HUES64 (cell line): ENCODE measurements at regions not wholly inside any gene's neighbourhood (a gene's known extent, or its start where the extent isn't known, plus 50 kb on each side); places are given as distances from the start of the nearest gene placed in this dataset.

ENCODE experiments used
- H3K27ac ChIP-seq: 2 replicates; pipeline ENCODE4 v1.7.0; 2013; ENCODE audit warnings: low read depth, low read length, inconsistent platforms
- H3K27me3 ChIP-seq: 2 replicates; pipeline ENCODE4 v1.6.1; 2013; ENCODE audit warnings: mild to moderate bottlenecking, low read length; ENCODE audit not compliant: insufficient read depth
- H3K36me3 ChIP-seq: 2 replicates; pipeline ENCODE4 v1.6.1; 2013; ENCODE audit warnings: mild to moderate bottlenecking, low read length; ENCODE audit not compliant: insufficient read depth
- H3K4me1 ChIP-seq: 2 replicates; pipeline ENCODE4 v1.6.1; 2013; ENCODE audit warnings: mild to moderate bottlenecking, low read length, moderate library complexity; ENCODE audit not compliant: insufficient read depth
- H3K4me3 ChIP-seq: 2 replicates; pipeline ENCODE4 v1.5.1; 2013; ENCODE audit warnings: mild to moderate bottlenecking, low read length, moderate library complexity
- H3K9ac ChIP-seq: 2 replicates; pipeline ENCODE4 v1.6.1; 2013; ENCODE audit warnings: mild to moderate bottlenecking, low read depth, low read length
- H3K9me3 ChIP-seq: 2 replicates; pipeline ENCODE4 v1.6.1; 2013; ENCODE audit warnings: low read depth, low read length; ENCODE audit not compliant: insufficient read depth
- WGBS: fragments of 150-250, 120-280 bp; methylation state at CpG from one replicate; pipeline ENCODE4 v1.1.7; 2013; ENCODE audit warnings: missing lambda C conversion rate; 5-methylcytosine and 5-hydroxymethylcytosine counted together

- Histone ChIP-seq H3K36me3 (no peaks in the 10 kb centered on the region), H3K9me3 (no peaks in the 10 kb centered on the region), H3K27me3 (no peaks in the 10 kb centered on the region), H3K9ac (no peak overlapping the region), H3K4me3 (no peak overlapping the region), H3K27ac (no peak overlapping the region), H3K4me1 (no peaks in the 10 kb centered on the region)
- WGBS = 96% methylated on average over 6 of the region's 6 CpGs
Observed at GRCh38 chr21:34302521-34302920, 61.3 kb upstream of the KCNE2 start.

- WGBS = 92% methylated on average over 14 of the region's 14 CpGs
- Histone ChIP-seq H3K27ac (no peak overlapping the region), H3K9me3 (no peaks in the 10 kb centered on the region), H3K9ac (no peak overlapping the region), H3K4me3 (no peak overlapping the region), H3K4me1 (no peaks in the 10 kb centered on the region), H3K36me3 (no peaks in the 10 kb centered on the region), H3K27me3 (no peaks in the 10 kb centered on the region)
Observed at GRCh38 chr21:34305605-34306604, 57.9 kb upstream of the KCNE2 start.

GRCh38 chr21:34307991-34308532, 55.7 kb upstream of the KCNE2 start:
- no peak overlapping the region for H3K4me3 ChIP-seq
- H3K9me3 ChIP-seq = no peaks in the 10 kb centered on the region
- no peaks in the 10 kb centered on the region for H3K4me1 ChIP-seq
- no peaks in the 10 kb centered on the region for H3K36me3 ChIP-seq
- 90% methylated on average over 5 of the region's 5 CpGs for WGBS
- H3K27ac ChIP-seq = no peak overlapping the region
- H3K27me3 ChIP-seq = no peaks in the 10 kb centered on the region
- H3K9ac ChIP-seq = no peak overlapping the region

- no peak overlapping the region for H3K27ac ChIP-seq
- 94% methylated on average over 9 of the region's 12 CpGs for WGBS
- H3K36me3 ChIP-seq = no peaks in the 10 kb centered on the region
- H3K27me3 ChIP-seq = no peaks in the 10 kb centered on the region
- no peak overlapping the region for H3K9ac ChIP-seq
- H3K9me3 ChIP-seq = no peaks in the 10 kb centered on the region
- H3K4me3 ChIP-seq = no peak overlapping the region
- H3K4me1 ChIP-seq = no peaks in the 10 kb centered on the region
Observed at GRCh38 chr21:34311561-34312330, 52.1 kb upstream of the KCNE2 start.

- WGBS = 80% methylated on average over 1 of the region's 1 CpG
- no peak overlapping the region for H3K9ac ChIP-seq
Observed at GRCh38 chr21:34313116-34313515, 50.7 kb upstream of the KCNE2 start.

More at GRCh38 chr21:34313116-34313515, 50.7 kb upstream of the KCNE2 start:
- H3K4me1 ChIP-seq = no peaks in the 10 kb centered on the region
- H3K9me3 ChIP-seq = no peaks in the 10 kb centered on the region
- no peak overlapping the region for H3K4me3 ChIP-seq
- no peaks in the 10 kb centered on the region for H3K27me3 ChIP-seq
- H3K36me3 ChIP-seq = no peaks in the 10 kb centered on the region
- H3K27ac ChIP-seq = no peak overlapping the region
